Hippocampal formation (tissue), 2 donors: ENCODE measurements at regions not wholly inside any gene's neighbourhood (a gene's known extent, or its start where the extent isn't known, plus 50 kb on each side); places are given as distances from the start of the nearest gene placed in this dataset.
"Not testable (repeated sequence)": the region's sequence is repeated elsewhere in the genome, so short reads cannot be mapped to it uniquely, and the experiment has no call there.

ENCODE experiments used
- DNase-seq, 2 donors: peaks; one replicate each; lab custom pipeline; 2025; lab: John Stamatoyannopoulos, UW

DNA sequence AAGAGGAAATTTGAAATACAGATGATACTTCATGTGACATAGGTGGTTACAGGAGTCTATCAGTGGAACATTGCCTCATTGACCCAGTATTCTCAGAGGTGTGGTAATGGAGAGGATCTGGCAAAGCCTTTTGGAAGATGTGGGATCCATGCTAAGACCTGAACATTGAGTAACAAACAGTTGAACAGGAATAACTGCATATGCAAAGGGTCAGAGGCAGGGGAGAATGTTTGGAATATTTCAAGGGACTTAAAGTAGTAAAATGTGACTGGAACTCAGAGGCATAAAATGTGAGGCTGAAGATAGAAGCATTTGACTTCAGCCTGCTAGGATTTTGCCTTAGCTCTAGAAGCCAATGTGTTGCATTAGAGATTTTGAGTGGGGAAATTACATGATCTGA is 300.2 kb upstream of the ETAA1 start:
- no peak for DNase-seq

DNA sequence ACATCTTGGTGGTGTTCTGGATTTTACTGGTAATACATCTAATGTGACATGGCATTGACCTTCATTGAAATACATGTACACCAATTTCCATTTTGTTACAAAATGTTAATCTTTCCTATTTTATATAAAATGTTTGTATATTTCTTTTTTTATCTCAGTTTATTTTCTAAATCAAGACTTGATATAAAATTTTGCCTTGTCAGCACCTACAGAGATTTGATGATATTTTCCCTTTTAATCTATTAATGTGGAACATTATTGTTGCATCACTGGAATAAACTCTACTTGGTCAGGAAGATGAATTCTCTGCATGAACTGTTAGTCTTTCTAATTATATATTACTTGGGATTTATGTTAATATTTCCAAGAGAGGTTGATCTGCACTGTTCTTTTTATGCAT is 294.0 kb upstream of the ETAA1 start:
- DNase-seq = no peak

- DNase-seq = no peak
These were observed 288.9 kb upstream of the ETAA1 start for GRCh38 chr2:67108231-67108630.

- DNase-seq = no peak
These were observed 272.6 kb upstream of the ETAA1 start for GRCh38 chr2:67124531-67124930.

- no peak for DNase-seq
These were observed 266.4 kb upstream of the ETAA1 start for GRCh38 chr2:67130531-67131256.

DNA sequence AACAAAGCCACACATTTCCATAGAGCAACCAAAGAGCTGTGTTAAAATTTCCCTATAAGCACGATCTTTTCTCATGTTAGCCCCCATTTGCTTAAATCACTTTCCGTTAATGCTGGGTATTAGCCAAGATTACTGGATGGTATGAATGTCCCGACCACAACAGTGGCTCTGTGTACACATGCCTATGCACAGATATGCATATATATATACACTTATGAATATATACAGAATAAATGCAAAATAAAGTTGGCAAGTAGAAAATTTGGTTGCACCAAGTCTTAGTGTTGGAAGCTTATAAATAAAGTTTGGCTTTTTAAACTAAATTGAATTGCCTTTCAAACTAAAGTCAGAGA is 265.9 kb upstream of the ETAA1 start:
- DNase-seq = no peak

DNA sequence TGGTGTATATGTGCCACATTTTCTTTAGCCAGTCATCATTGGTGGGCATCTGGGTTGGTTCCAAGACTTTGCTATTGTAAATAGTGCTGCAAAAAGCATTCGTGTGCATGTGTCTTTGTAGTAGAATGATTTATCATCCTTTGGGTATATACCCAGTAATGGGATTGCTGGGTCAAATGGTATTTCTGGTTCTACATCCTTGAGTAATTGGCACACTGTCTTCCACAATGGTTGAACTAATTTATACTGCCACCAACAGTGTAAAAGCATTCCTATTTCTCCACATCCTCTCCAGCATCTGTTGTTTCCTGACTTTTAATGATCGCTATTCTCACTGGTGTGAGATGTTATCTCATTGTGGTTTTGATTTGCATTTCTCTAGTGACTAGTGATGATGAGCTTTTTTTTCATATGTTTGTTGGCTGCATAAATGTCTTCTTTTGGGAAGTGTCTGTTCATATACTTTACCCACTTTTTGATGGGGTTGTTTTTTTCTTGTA is 264.6 kb upstream of the ETAA1 start:
- DNase-seq = not testable (repeated sequence)

DNA sequence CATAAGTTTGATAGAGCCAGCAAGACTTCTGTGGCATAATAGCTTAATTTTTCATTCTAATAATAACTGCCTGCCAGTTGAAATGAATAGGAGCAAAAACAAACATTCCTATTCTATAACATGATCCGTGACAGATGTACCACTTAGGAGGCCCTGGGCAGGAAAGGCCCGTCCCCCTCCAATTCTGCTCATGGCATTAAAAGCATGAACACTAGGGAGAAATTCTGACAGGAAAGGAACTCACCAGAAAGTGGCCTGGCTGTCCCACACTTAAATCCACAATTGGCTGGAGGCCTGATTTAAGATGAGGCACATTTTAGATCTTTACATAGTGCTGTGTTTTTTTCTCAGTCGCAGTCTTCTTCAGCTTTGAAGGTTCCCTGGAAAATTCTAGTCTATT is 261.9 kb upstream of the ETAA1 start:
- DNase-seq = no peak

GRCh38 chr2:67137699-67138098 is 259.4 kb upstream of the ETAA1 start:
- no peak for DNase-seq

DNA sequence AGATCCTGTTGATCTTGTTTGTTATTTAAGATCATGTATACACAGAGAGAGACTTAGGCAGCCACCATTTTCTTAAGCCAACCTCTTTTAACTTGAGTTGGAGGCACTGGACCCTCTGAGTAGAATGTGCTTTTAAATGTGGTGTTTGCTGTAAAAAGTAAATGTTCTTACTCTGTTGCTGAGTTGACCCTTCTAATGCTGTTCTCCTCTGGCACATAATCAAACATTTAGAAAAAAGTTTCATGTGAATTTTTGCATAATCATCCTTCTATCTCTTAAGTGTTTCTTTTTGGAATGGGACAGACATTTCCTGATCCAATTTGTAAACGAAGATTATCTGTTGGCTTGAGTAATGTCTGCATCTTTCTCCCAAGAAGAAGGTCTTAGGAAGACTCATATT is 255.1 kb upstream of the ETAA1 start:
- no peak for DNase-seq

DNA sequence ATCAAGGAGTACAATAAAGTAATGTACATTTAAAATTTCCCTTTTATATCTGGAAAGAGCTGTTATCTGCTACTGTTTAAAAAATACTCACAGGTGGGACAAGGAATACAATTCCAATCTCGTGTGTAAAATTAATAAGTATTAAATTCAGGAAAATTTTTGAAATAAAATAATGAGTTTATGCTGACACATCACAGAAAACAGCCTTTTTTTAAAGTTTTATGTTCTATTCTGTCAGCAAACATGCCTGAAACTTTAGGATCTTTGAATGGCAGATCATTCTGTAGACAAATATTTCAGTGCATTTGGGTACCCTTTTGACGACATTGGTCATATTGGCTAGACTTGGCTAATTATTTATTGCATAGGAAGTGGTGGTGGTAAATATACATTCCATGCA is 254.4 kb upstream of the ETAA1 start:
- no peak for DNase-seq

GRCh38 chr2:67145851-67146250 is 251.3 kb upstream of the ETAA1 start:
- no peak for DNase-seq

- DNase-seq = no peak
These were observed 240.3 kb upstream of the ETAA1 start for GRCh38 chr2:67156796-67157195.

- no peak for DNase-seq
These were observed 238.4 kb upstream of the ETAA1 start for GRCh38 chr2:67158718-67159117.

GRCh38 chr2:67159929-67160328 is 237.2 kb upstream of the ETAA1 start:
- DNase-seq = no peak

DNA sequence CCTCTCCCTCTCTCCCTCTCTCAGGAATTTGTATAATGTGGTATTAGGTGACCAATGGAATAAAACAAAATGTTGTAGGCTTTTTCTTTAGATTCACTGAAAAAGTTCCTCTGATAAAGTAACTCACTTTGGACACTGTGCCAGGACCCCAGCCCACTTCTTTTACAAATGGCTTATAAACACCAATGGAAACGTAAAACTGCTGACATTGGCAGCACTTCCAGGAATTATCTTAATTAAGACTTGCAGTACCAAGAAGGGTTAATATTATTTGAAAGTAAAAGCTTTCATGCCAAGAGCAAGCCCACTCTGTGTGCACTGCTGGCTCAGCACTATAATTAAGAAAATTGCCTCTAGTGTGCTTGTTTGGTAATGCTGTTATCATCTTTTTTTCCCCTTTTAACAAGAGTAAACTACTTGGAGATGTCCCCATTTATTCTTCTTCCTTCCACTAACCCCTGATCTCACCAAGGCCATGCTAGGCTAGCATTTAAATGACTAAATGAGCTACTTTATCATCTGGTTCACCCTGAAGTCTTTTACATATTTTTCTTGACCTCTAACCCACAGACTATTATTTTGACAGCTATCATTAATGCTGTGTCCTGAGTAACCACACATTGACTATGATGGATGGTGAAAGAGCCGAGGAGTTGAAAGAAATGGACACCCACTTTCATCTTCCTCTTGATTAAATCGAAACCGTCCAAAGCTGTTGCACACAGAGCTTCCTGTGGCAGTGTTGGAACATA is 232.2 kb upstream of the ETAA1 start:
- DNase-seq = no peak

DNA sequence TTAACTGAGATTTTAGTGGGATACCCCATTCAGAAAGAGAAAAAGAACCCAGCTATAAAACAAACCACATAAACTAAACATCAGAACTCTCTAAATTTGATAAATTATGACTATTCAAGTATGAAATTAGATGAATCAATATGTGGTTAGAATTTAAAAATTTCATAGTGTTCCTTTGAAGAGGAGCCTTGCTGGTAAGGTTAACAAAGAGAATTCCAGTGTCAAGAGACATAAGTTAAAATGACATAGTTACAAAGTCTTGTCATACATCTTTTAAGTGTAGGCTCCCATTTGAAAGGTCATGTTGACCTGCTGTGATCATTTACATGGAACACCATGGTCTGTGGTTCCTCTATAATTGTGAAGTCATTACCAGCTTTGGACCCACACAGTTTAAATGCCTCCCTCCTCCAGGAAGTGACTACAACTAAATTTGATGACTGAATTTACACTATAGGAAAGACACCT is 231.6 kb upstream of the ETAA1 start:
- no peak for DNase-seq

DNA sequence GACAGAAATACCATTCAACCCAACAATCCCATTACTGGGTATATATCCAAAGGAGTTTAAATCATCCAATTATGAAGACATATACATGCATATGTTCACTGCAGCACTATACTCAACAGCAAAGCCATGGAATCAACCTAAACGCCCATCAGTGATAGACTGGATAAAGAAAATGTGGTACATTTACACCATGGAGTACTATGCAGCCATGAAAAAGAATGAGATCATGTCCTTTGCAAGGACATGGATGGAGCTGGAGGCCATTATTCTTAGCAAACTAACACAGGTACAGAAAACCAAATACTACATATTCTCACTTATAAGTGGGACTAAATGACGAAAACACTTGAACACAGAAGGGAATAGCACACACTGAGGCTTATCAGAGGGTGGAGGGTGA is 230.6 kb upstream of the ETAA1 start:
- DNase-seq = not testable (repeated sequence)

GRCh38 chr2:67169417-67170140 is 227.6 kb upstream of the ETAA1 start:
- DNase-seq = no peak

GRCh38 chr2:67179526-67179925 is 217.6 kb upstream of the ETAA1 start:
- no peak for DNase-seq

GRCh38 chr2:67180841-67181240 is 216.3 kb upstream of the ETAA1 start:
- DNase-seq = no peak

DNA sequence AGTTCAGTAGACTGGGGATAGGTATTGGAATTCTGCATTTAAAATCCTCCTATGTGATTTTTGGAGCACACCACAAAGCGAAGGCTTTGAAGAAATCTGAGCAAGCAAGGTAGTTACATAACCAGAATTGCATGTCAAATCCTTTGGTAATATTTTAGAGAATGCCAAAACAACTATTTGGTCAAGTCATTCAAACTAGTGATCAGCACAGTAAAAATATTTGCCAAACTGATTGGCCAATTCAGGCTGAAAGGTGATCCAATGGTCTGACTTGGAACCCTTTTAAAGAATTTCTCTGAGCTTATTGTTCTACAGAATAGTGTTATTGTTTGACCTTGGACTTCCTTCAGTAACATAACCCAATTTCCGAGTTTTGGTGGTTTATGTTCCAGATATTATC is 214.2 kb upstream of the ETAA1 start:
- no peak for DNase-seq

DNA sequence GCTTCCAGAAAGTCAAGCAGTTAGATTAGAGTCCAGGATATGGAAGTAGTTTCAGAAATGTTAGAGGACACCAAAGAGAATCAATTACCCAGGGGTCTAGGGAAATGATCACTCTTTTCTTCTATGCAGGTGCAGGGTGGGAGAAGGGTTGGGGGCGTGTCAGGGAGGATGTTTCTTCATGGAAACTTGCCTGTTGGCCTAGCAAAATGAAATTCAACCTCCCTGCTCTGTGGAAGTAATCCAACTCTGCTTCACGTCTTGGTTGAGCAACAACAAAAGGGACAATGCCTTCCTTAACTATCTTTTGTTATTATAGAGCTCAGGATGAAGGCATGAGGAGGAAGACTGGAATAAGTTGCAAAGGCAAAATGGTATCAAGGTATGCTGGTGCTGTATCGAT is 210.8 kb upstream of the ETAA1 start:
- DNase-seq = no peak
